ENCODE measurements at regions not wholly inside any gene's neighbourhood (a gene's known extent, or its start where the extent isn't known, plus 50 kb on each side); places are given as distances from the start of the nearest gene placed in this dataset.

DNA sequence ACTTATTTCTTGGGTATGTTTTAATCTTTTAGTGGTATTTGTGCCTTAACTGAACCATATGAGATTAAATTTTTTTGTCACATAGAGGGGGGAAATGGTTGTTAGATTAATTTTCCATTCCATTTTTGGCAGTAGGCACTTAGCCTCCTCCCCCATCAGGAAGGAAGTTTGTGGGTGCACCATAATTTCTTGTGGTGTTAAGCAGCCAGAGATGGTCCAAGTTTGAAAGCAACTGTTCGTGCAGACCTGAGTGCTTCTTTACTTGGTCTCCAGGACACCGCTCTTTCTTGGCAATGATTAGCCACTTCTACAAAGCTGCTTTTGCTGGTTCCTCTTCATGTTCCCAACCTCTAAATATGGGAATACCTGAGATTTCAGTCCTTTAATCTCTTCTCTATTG lies 92.7 kb upstream of the RPL34 start:
- DNase-seq (ENCODE audit: low read depth) = no peak

DNA sequence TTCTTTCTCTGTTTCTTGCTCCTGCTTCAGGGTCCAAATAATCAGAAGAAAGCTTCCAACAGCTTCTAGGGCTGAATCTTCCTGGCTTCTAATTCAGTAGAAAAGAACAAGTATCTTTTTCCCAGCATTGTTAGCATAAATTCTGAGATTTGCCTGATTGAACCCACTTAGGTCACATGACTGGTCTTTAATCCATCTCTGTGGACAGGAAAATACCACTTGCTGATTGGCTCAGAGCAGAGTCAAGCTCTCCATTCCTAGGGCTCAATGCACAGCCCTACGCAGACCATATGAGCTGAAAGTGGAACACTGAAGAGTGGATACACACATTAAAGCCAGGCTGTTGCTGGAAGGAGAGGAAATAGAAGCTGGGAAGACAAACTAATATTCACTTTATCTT lies 99.6 kb upstream of the RPL34 start:
- no peak for DNase-seq (ENCODE audit: low read depth)

DNA sequence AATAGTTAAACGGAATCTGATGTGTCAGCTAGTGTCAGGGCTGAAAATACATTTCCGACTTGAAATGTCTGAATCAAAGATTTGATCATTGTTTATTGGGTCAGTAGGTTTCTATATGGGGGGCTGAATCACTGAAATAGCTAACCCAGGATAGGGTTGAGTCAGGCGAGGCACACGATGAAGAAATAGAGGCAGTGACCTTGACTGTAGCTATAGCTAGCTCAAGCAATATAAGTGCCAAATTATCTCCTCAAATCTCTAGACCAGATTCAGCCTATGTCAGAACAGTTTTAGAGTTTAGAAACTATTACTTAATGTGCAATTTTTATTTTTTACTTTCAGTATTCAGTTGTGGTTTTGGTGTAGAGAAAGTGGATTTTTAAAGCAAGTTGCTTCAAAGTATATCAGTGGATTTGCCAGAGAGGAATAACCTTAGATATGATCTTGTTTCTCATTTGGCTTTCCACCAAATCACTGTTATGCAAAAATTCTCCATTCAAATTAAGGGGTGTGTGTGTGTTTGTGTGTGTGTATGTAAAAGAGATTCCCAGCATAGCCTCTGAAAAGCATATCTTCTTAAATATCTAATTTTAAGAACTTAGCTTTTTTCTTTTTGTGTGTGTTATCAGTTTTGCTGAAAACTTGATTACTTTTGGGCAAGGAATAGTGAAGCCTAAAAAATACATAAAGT lies 100.3 kb upstream of the RPL34 start:
- no peak for DNase-seq (ENCODE audit: low read depth)

DNA sequence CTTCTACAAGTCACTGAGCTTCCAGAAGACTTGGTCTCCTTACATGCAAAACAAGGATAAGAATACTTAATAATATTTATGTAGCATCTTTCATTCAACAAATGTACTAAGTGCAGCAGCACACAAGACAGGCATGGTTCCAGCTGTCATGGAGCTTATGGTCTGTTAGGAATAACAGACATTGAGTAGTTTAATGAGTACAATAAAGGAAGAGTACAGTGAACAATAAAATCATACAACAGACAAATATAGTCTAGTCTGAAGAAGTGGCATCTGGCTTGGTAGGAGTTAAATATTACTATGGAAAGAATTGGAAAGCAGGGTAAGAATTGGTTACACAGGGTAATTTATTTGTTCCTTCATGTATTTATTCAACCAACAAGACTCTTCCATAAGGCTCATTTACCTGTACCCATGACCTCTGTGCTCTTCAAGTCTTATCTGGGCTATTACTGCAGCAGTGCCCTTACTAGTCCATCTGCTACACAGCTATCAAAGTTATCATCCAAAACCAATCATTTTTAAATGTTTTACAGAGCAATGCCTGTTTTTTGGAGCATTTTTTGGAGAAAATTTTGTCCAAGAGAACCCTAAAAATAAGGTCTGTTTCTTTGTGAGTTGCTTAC lies 101.1 kb upstream of the RPL34 start:
- no peak for DNase-seq (ENCODE audit: low read depth)

DNA sequence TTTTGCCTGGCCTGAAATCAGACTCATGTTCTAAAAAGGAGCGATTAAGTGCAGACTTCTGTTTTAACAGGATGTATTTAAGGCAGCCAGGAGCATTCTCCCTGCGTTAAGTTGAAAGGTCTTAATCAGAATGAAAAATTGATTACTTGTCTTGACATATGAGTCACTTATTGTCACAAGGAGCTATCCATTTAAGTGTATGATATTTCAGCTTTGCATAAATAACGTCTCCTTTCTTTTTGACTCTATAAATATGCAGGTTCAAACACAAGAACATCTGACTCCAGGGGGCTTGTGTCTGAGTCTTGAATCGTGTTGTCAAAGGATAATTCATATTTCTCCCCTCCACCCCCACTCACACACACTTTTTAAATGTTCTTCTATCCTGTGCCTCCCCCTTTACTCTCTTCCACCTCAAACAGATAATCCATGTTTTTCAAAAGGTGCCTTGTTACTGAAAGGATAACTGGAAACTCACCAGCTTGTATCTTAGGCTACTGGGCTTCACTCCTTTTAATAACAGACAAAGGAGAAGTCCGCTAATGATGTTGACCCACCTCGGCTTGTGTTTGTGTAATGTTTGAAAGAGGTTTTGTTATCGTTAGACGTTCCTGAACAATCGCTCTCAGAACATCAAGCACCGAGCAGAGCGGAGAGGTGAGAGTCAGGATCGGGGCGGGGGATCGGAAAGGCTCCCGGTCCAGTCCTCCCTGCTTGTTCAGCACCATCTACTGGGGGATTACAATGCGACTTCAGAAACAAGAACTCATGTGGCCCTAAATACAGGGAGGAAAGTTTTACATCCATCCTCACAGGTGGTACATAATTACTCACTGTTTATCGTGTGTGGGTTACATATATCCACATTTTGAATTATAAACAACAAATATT lies 107.5 kb upstream of the RPL34 start:
- peak; percentile 65 for DNase-seq (ENCODE audit: low read depth)

DNA sequence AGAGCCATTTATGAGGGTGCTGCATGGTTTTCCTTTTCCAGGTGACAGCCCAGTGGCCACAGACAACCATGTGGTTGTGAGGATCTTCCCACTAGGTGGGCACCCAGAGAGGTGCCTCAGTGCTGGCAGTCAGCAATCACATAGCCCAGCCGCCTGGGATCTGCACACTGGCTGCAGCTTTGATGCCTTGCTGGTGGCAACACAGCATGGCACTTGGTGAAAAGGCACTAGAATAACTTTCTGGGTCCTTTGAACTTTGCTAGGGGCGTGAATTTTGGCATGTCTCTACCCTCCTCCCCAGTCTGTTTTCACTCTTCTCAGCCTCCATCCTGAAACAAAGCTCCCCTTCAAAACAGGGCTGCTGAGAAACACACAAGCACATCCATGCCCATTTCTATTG lies 108.8 kb upstream of the RPL34 start:
- DNase-seq (ENCODE audit: low read depth) = no peak

DNA sequence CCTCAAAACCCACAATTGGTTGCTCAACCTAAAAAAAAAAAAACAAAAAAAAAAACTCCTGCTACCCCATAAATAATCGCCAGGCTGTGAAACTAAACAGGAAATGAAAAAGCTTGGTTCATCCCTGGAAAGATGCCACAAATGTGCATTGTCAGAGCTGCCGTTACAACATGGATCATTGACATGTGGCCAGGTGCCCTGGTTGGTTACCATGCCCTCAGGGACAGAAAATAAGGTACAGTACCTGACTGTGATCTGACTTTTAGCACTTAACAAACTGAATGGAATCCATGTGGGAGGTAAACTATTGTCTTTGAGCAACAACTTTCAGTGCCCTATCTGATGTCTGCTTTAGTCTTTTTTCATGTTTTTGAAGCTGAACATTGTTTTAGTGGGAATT lies 118.0 kb upstream of the RPL34 start:
- peak; percentile 16 for DNase-seq (ENCODE audit: low read depth)

DNA sequence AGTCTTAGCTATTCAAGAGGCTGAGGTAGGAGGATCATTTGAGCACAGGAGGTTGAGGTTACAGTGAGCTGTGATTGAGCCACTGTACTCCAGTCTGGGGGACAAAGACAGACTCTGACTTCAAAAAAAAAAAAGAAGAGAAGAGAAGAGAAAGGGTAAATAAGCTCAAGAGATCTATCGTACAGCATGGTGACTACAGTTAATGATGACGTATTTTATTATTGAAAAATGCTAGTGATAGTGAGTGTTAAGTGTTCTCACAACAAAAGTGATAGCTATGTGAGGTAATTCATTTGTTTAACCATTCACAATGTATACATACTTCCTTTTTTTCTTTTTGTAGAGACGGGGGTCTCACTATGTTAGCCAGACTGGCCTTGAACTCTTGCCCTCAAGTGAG lies 121.5 kb upstream of the RPL34 start:
- DNase-seq (ENCODE audit: low read depth) = no peak

DNA sequence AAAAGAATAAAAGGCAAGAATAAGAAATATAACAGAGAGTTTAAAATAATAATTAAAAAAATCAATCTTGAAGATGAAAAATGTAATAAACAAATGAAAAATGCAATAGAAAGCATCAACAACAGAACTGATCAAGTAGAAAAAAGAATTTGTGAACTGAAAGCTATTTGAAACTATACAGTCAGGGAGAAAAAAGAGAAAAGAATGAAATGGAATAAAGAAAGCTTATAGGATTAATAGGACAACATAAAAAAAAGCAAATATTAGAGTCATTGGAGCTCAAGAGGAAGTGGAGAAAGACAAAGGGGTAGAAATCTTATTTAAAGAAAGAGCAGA lies 126.8 kb upstream of the RPL34 start:
- DNase-seq (ENCODE audit: low read depth) = no peak

DNA sequence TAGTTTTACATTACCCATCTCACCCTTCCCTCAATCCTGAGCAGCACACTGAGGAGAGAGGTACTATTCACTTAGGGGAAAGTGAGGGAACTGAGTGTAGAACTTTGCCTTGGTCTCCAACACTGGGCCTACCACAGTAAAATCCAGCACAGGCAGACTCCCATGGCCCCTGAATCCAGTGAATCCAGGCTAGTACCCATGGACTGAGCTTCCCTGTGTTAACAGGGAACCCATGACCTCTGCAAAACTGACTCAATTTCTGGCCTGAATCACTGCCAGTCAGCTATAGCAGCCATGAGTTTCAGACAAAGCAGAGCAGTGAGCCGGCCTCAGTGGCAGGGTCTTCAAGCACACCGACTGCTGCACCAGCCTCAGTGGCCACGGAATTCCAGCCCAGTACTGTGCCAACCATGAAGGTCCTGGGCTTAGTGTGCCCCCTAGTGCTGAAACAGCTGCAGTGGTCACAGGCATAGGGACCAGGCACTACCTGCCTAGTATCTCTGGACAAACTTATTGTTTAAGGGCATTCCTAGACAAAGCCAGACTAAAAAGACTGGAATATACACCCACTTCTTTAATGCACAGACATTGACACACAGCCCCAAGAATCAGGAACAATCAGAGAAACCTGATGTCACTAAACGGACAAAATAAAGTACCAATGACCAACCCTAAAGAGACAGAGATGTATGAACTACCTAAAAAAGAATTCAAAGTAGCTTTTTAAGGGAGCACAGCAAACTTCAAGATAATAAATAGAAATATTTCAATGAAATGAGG lies 127.4 kb upstream of the RPL34 start:
- peak; percentile 15 for DNase-seq (ENCODE audit: low read depth)

DNA sequence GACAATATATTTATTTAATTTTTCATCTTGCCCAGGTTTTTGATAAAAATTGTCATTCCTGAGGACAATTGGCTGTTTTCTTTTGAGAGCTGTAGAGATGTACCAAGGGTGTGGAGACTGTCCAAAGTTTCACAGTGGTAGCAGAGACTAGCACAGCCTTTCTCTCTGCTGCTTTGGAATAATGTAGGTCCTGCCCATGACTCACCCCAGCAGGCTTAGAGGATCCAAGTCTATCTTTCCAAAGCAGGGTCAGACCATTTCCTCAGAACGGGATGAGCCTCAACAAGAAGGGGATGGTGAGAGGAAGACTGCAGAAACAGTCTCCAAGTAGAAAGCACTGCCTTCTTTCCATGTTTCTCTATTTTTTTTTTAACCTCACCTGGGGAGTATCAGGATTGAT lies 131.5 kb upstream of the RPL34 start:
- DNase-seq (ENCODE audit: low read depth) = peak; percentile 19

DNA sequence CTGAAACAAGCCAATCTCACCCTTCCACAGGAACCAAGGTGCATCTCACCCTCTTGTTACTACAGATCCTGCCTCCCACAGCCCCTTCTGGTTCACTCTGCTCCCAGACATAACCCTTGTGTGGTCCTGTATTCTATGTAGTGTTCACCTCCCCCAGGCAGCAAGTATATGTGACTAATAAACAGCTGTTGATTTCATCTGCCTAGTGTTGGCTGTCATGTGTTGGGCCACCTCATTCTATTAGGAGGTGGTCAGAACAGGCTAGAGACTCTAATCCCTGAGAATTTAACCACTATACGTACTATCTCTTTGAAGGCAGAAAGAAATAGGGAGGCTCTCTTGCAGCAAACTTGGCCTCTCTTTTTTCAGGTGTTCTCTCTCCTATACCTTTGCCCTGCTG lies 134.3 kb upstream of the RPL34 start:
- DNase-seq (ENCODE audit: low read depth) = no peak

DNA sequence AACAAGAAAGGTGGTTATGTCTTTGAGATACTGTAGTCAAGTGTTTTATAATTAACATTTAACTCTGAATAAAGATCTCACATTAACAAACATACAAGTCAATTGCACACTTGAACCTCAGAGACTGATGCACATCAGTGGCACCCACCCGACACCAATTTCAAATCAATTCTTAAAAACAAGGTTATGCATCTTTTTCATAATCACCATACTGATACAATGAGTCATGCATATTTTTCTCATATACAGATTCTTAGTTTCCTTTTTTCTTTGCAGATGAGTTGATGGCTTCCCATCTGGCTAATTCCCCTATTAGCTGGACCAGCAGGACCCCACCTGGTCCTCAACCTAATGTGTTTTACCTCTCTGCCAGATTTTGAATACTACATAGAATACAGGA lies 136.2 kb upstream of the RPL34 start:
- DNase-seq (ENCODE audit: low read depth) = no peak

DNA sequence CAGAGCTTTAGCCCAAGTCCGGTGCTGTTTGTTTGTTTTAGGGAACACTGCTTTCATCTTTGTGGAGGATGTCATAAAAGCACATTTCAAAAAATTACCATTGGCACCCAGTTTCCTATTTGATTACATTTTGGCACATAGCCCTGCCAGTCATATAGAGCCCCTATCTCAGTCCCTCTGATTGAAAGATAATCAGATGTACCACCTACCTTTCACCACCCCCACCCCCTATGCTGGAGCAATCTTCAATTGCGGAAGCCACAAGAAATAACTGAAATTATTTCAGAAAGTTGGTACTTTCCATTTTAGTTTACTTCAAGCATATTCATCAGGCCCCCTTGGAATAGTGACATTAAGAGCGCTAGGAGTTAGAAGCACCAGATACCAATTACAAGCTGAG lies 136.7 kb upstream of the RPL34 start:
- DNase-seq (ENCODE audit: low read depth) = no peak

DNA sequence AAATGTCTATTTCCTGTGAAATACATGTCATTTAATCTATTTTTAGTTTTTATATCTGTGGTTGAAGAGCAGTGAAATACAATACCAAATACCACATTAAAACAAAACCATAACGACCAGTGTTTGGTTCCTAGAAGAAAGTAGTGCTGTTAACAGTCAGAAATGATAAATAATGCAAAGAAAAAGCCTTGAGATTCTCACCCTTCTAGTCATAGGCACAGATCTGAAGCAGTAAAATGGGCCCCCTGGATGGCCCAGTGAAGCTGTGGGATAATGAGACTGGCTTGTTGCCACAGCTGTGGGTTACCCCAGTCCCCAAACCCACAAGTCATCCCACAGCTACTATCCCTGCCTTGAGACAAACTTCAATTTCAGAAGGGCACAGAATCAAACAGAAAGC lies 137.3 kb upstream of the RPL34 start:
- DNase-seq (ENCODE audit: low read depth) = peak; percentile 55

DNA sequence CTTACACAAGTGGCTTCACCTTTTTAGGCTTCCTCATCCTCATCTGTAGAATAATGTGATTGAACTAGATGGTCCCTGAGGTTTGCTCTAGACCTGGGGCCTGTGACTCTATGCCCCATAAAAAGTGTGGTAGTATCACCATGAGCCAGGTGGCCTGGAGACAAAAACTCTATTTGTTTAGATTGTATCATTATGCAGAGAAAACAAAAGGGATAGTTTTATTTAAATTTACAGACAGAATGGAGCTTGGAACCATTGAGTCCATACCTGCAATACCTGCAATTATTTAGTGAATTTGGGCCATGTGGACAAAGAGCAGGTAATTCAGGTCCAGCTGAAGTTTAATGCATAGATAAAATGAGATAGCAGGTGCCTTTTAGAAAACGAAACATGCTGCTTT lies 139.5 kb upstream of the RPL34 start:
- no peak for DNase-seq (ENCODE audit: low read depth)

DNA sequence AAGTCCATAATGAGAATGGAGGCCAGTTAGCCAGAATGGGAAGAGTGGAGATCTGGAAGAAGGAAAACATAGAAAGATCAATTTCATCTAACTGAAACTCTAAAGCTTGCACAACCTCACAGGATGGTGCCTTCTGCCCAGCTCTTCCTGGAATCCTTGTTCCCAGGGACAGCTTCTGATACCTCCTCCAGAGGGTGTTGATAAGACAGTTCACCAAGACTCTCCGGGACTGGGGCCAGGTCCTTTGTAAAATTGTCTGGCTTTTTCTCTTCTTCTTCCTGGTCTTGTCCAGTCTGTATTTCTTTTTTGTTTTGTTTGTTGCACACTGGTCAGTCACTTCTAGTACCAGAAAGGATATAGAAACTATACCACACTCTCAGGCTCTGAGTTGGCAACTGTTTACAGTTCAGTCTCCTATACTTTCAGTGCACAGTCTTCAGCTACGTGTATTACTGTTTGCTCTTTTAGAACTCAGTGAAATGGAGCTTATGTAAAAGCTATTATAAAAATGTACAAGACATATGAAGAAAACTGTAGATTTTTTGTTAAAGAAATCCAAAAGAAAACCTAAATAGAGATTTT lies 142.8 kb upstream of the RPL34 start:
- DNase-seq (ENCODE audit: low read depth) = no peak

DNA sequence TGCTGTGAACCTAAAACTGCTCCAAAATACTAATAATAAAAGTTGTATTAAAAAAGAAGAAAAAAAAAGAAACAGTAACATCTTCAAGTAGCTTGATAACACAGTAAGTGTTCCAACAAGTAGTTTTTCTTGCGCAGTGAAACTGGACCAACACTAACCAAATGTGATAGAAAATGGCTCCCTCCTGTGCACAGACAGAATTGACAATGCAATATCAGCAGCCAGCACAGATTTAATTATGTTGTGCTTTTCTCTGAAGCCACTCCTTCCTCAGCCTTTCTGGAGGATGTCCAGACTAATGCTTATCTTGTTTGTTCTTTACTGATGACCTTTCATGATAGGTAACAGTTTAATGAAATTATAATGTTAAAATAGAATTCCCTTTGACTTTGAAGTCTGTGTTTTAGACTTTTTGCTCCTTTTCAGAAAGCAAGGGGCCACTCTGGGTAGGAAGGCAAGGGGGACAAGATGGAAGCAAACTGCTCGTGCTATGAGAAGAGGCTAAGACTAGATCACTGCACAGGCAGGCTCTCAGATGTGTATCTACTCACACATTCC lies 147.1 kb upstream of the RPL34 start:
- peak; percentile 28 for DNase-seq (ENCODE audit: low read depth)

DNA sequence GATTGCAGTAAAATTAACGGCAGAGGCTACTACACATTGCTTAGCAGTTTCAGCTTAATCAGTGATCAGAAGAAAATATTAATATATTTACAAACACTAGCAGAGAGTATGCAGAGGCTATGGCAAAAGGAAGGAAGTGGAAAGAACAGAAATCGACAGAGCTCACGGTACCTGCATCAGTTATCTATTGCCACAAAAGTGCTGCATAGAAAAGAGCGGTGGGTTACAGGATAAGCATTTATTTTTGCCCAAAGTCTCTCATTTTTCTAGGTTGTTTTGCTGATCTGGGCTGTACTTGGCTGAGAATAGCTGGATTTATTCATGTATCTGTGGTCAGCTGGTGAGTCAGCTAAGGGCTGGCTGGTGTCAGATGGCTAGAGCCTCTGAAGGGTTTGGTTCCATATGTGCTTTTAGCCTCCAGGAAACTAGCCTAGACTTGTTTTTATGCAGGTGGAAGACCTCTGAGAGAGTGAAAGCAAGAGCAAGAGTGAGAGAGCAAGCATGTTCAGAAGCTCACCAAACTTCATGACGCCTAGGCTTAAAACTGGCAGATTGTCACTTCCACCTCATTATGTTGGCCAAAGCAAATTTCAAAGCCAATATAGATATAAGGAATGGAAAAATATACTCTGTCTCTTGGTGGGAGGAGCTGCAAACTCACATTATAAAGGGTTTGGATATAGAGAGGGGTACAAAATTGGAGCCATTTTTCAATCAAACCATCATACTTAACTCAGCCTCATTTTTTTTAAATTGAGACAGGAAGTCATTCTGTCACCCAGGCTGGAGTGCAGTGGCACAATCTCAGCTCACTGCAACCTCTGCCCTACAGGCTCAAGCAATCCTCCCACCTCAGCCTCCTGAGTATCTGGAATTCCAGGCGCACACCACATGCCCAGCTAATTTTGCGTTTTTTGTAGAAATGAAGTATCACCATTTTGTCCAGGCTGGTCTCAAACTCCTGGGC lies 153.2 kb upstream of the RPL34 start:
- peak; percentile 92 for DNase-seq (ENCODE audit: low read depth)

DNA sequence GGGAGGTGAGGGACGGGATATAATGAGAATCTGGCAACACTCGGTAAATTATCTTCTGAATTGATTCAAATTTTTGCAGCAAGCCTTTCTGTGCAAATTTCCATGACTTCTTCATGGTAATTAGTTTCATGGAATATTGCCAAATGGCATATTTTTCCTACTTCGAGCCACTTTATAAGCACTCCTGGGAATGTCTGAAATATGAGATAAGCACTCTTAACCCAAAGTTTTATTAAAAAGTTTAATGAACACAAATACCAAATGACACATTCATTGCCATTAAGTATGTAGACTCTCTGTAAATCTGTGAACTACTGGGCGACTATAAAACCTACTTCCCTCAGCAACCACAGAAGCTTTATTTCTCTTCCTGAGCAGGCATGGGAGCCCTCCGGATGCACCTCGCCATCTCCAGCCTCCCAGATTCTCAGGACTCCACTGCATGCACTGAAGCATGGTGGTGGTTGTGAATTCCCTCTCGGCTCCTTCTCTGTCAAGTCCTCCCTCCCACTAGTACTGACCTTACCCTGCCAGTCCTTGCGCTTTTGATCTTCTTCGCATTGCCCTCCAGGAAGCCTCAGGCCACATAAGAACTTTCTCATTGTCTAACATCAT lies 154.4 kb upstream of the RPL34 start:
- no peak for DNase-seq (ENCODE audit: low read depth)

Data from RPMI7951 (cell line).